Adrenal gland (tissue), 9 donors: ENCODE measurements at regions not wholly inside any gene's neighbourhood (a gene's known extent, or its start where the extent isn't known, plus 50 kb on each side); places are given as distances from the start of the nearest gene placed in this dataset.

Experiments
- DNase-seq, 7 donors: peaks; one replicate each; pipeline ENCODE4 v3.0.0-alpha.2; 2019 to 2020
- H3K27ac ChIP-seq, 5 donors: fragments of 200-600 bp; sonication (generic) in 4 of 5; 1 replicate in 3 of 5; 2 replicates in 2 of 5; pipeline versions ENCODE4 v1.5.1 to v1.8.0; 2016 to 2020; ENCODE audit warnings: mild to moderate bottlenecking in 1 of 5
- H3K27me3 ChIP-seq: fragments of 200-600 bp; 2 replicates; pipeline ENCODE4 v1.8.0; 2021
- H3K36me3 ChIP-seq, 2 donors: fragments of 200-600 bp; replicated peaks in 1 of 2; 1 replicate in 1 of 2; 2 replicates in 1 of 2; pipeline versions ENCODE4 v1.5.1 to v1.8.0; 2018 to 2022
- H3K4me1 ChIP-seq, 2 donors: fragments of 200-600 bp; replicated peaks in 1 of 2; 1 replicate in 1 of 2; 2 replicates in 1 of 2; pipeline versions ENCODE4 v1.5.1 to v1.8.0; 2018 to 2021
- H3K4me3 ChIP-seq, 4 donors: fragments of 200-600 bp; sonication (generic) in 3 of 4; one replicate each; pipeline ENCODE4 v1.5.1; 2016 to 2018
- H3K9me3 ChIP-seq, 3 donors: fragments of 200-600 bp; sonication (generic) in 1 of 3; replicated peaks in 1 of 3; 1 replicate in 2 of 3; 2 replicates in 1 of 3; pipeline versions ENCODE4 v1.5.1 to v1.8.0; 2016 to 2021
- POLR2A ChIP-seq, 2 donors: fragments of 450-650 bp; IDR thresholded peaks; one replicate each; pipeline ENCODE4 v1.6.1; 2017; ENCODE audit warnings: antibody characterized with exemption in 2 of 2, mild to moderate bottlenecking in 2 of 2, moderate library complexity in 1 of 2
- WGBS, 4 donors: extraction: QIAGEN DNeasy Blood & Tissue Kit in 2 of 4; methylation state at CpG; one replicate each; pipeline versions ENCODE4 v1.1.5 to v1.1.7; 2013 to 2017; 5-methylcytosine and 5-hydroxymethylcytosine counted together
- intact Hi-C, 2 donors: fragments of 100-400 bp; cut with DNase I; formaldehyde crosslinking; loops; one replicate each; pipeline versions ENCODE4 v1.14.1 to v1.15.0; 2022 to 2023
- TF ChIP-seq, protein P1 (sequence below), 6 experiments: fragments of 450-650 bp in 4 of 6; fragments of 200-600 bp in 2 of 6; sonication (generic) in 1 of 6; IDR thresholded peaks; 1 replicate in 5 of 6; 2 replicates in 1 of 6; pipeline versions ENCODE4 v1.5.1 to v1.8.0; 2016 to 2021; ENCODE audit warnings: antibody characterized with exemption in 6 of 6, mild to moderate bottlenecking in 2 of 6, moderate library complexity in 1 of 6
- donor health status: healthy with polysubstance abuse.
- donor health status: Bipolar disorder and iron deficiency.
- donor health status: DM: yes; HTN: yes; CAD: no.
- donor health status: DM: no; HTN: no; CAD: no.
- donor health status: DM: no; HTN: no; CAD: no.

DNA sequence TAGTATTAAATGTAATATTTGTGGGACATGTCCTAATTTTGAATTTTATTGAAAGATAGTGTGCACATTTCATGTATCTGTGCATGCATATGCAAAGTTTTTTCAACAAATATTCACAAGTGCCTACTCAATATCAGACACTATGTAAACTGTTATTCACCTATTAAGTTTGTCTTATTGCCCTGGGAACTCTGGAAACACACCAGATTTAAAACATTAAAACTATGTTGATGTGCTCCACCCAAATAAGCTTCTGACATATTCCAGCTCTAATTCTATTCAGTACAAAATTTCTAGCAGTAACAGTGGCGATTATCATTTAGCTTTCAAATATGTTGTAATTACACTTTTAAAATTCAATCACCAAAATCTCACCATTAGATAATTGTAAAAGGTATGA, 183.1 kb upstream of the TTC29 start:
- no peaks in the 10 kb centered on the region for H3K4me1 ChIP-seq
- no peak for DNase-seq
- no peaks in the 10 kb centered on the region for H3K36me3 ChIP-seq
- H3K4me3 ChIP-seq = no peak overlapping the region
- no peak for TF ChIP-seq POLR2A (IDR thresholded peaks at IDR 0.05)
- TF ChIP-seq, protein P1, sequence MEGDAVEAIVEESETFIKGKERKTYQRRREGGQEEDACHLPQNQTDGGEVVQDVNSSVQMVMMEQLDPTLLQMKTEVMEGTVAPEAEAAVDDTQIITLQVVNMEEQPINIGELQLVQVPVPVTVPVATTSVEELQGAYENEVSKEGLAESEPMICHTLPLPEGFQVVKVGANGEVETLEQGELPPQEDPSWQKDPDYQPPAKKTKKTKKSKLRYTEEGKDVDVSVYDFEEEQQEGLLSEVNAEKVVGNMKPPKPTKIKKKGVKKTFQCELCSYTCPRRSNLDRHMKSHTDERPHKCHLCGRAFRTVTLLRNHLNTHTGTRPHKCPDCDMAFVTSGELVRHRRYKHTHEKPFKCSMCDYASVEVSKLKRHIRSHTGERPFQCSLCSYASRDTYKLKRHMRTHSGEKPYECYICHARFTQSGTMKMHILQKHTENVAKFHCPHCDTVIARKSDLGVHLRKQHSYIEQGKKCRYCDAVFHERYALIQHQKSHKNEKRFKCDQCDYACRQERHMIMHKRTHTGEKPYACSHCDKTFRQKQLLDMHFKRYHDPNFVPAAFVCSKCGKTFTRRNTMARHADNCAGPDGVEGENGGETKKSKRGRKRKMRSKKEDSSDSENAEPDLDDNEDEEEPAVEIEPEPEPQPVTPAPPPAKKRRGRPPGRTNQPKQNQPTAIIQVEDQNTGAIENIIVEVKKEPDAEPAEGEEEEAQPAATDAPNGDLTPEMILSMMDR (IDR thresholded peaks at IDR 0.05) = no peak
- H3K27me3 ChIP-seq = no peaks in the 10 kb centered on the region
- intact Hi-C loops = no loop called here
- H3K9me3 ChIP-seq = no peaks in the 10 kb centered on the region
- H3K27ac ChIP-seq = no peak overlapping the region
- WGBS, 4 donors = 75 to 81% (median 77%) methylated on average over 1 of the region's 1 CpG

DNA sequence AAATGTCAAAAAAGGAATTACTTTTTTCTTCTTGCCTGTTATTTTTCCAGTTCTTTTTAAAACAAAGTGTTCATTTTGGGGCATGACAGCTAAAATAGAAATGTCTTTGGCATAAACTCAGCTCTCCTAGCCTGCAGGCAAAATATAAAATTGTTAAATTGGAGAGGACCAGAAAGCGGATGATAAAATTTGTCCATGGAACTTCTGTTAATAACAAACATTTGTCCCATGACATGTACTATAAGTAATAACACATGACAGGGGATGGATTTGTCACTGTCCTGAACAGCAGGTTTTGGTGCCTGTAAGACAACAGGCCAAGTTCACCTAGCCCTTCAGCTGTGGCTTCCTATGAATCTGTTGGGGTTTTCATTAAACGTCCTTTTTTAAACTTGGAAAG, 184.0 kb upstream of the TTC29 start:
- intact Hi-C loops = no loop called here
- Histone ChIP-seq H3K9me3 (no peaks in the 10 kb centered on the region), H3K4me3 (no peak overlapping the region), H3K27ac (no peak overlapping the region), H3K4me1 (no peaks in the 10 kb centered on the region), H3K27me3 (no peaks in the 10 kb centered on the region), H3K36me3 (no peaks in the 10 kb centered on the region)
- TF ChIP-seq, protein P1 (IDR thresholded peaks at IDR 0.05) = no peak
- TF ChIP-seq POLR2A (IDR thresholded peaks at IDR 0.05) = no peak
- 65 to 75% (median 69%) methylated on average over 2 of the region's 2 CpGs for WGBS, 4 donors
- no peak for DNase-seq

DNA sequence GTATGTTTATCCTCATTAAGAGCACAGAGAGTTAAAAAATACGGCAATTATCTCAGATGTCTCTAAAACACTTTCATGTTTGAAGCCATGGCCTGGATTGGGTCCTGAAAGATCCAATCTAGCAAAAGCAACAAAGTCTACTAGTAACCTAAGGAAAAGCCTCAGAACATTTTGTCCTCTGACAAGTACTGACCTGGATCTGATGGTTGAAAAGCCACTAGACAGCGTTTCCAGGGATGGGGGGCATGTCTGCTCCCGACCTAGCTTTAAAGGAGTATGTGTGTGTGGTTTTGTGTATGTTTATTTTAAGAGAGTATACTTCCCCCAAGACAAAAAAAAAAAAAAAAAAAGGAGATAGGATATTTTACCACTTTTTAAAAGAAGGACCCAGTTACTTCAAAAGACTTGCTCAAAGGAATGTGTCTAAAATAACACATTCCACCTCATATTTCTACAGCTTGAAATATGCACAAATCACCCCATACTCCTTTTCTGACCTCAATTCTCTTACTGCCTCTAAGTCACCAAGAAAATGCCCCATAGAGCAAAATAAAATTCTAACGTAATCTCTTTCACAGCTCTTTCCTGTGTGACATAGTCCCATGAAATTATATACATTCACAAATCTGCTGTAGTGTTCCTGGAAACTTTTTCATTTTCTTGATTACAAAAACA, 189.0 kb upstream of the TTC29 start:
- intact Hi-C loops = no loop called here
- Histone ChIP-seq H3K36me3 (no peaks in the 10 kb centered on the region), H3K9me3 (no peaks in the 10 kb centered on the region), H3K27me3 (no peaks in the 10 kb centered on the region), H3K4me3 (no peak overlapping the region), H3K27ac (no peak overlapping the region), H3K4me1 (no peaks in the 10 kb centered on the region)
- WGBS, 4 donors = 52 to 64% (median 57%) methylated on average over 4 of the region's 4 CpGs
- TF ChIP-seq, protein P1 (IDR thresholded peaks at IDR 0.05) = no peak
- TF ChIP-seq POLR2A (IDR thresholded peaks at IDR 0.05) = no peak
- DNase-seq = no peak

DNA sequence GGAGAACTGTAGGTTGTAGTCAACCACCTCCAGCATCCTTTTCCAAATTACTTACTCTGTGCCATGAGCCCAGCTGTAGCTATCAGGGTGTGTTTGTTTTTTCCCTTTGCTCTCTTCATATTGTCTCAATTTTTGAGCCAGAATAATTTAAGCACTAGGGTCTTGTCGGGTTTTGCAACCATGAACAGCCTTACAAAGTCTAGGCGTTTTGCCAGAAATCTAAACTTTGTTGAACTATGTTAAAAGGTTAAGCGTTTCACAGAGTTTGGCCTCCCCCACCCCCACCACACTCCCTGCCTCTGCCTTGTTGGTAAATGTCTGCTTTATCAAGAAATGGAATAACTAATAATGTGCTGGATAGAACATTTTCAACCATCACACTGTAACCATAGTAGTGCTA, 190.6 kb upstream of the TTC29 start:
- no peak for TF ChIP-seq POLR2A (IDR thresholded peaks at IDR 0.05)
- TF ChIP-seq, protein P1 (IDR thresholded peaks at IDR 0.05) = no peak
- peak in 4 of 7 donors; percentile 25 to 32 (median 30) for DNase-seq
- Histone ChIP-seq H3K9me3 (no peaks in the 10 kb centered on the region), H3K4me3 (no peak overlapping the region), H3K4me1 (no peaks in the 10 kb centered on the region), H3K36me3 (no peaks in the 10 kb centered on the region), H3K27me3 (no peaks in the 10 kb centered on the region), H3K27ac (peak overlapping the region in 1 of 5 donors; percentile 54)
- 23 to 43% (median 31%) methylated on average over 3 of the region's 3 CpGs for WGBS, 4 donors
- intact Hi-C loops = no loop called here
